ENCODE measurements at regions not wholly inside any gene's neighbourhood (a gene's known extent, or its start where the extent isn't known, plus 50 kb on each side); places are given as distances from the start of the nearest gene placed in this dataset.

GRCh38 chr2:104658144-104658835 is 195.6 kb upstream of the POU3F3 start:
- Histone ChIP-seq H2BK120ac (ENCODE audit: low read depth, low read length, poor library complexity, severe bottlenecking) (no peak overlapping the region), H3K23ac (ENCODE audit: insufficient read length, low read depth, low read length) (no peak overlapping the region), H3K79me1 (ENCODE audit: insufficient read depth, low read depth, low read length, poor library complexity, severe bottlenecking) (no peaks in the 10 kb centered on the region), H3K4me1 (ENCODE audit: insufficient read depth, low read length) (peaks cover 10% of the 10 kb centered on the region; the same call in 1 of the 2 replicates), H2AK5ac (ENCODE audit: insufficient read length, low read length) (no peak overlapping the region), H4K5ac (ENCODE audit: insufficient read length, low read depth, low read length) (no peak overlapping the region), H4K8ac (replicated peaks; ENCODE audit: insufficient read length, low read depth, low read length) (no peak overlapping the region), H3K4ac (ENCODE audit: low read depth, low read length) (no peak overlapping the region), H3K9ac (ENCODE audit: extremely low read depth, insufficient read length, low read length) (no peak overlapping the region), H2BK15ac (ENCODE audit: low read depth, low read length) (no peak overlapping the region), H3K27ac (ENCODE audit: insufficient read length, low read depth, low read length) (no peak overlapping the region), H3K23me2 (ENCODE audit: insufficient read length, low read depth, low read length, poor library complexity, severe bottlenecking) (peaks cover 8% of the 10 kb centered on the region), H3K79me2 (ENCODE audit: insufficient read depth, low read length) (no peaks in the 10 kb centered on the region), H4K20me1 (ENCODE audit: control insufficient read depth, insufficient read depth, insufficient read length) (no peaks in the 10 kb centered on the region), H3K18ac (ENCODE audit: insufficient read length, low read depth, low read length) (peak overlapping the region; percentile 12), H3T11ph (ENCODE audit: low read length) (no peak overlapping the region), H2BK5ac (ENCODE audit: insufficient read length, low read length) (no peak overlapping the region), H2BK12ac (ENCODE audit: insufficient read length, low read depth, low read length) (no peak overlapping the region), H2BK20ac (ENCODE audit: low read depth, low read length, poor library complexity, severe bottlenecking) (no peak overlapping the region), H3K4me2 (ENCODE audit: insufficient read depth, insufficient read length, low read length) (peak overlapping the region; percentile 71), H3K14ac (ENCODE audit: insufficient read depth, low read length) (no peak overlapping the region), H2AFZ (ENCODE audit: low read length) (no peak overlapping the region), H4K91ac (ENCODE audit: insufficient read length, low read depth, low read length) (no peak overlapping the region), H3K27me3 (ENCODE audit: insufficient read depth, low read length) (no peaks in the 10 kb centered on the region; the same call in 1 of the 2 replicates), H3K56ac (ENCODE audit: insufficient read length, low read depth, low read length) (no peak overlapping the region), H3K9me3 (ENCODE audit: control insufficient read depth, low read depth, low read length) (no peaks in the 10 kb centered on the region)
- peaks cover 31 to 35% of the 10 kb centered on the region in 2 experiments for H3K4me1 Mint-ChIP-seq
- H3K27me3 Mint-ChIP-seq (ENCODE audit: low read depth) = peaks cover 32% of the 10 kb centered on the region
- no peak for TF ChIP-seq CTCF (conservative IDR thresholded peaks at IDR 0.05)
- no peaks in the 10 kb centered on the region for H3K36me3 Mint-ChIP-seq (ENCODE audit: insufficient read depth in 1 of 3, low read depth in 3 of 3)
- no CpG with 5 or more reads among the region's 19 CpGs for WGBS (ENCODE audit: extremely low coverage, insufficient read length, low lambda C conversion rate)
- DNase-seq = peak; percentile 75
- H3K27ac Mint-ChIP-seq = no peak overlapping the region
- H3K9me3 Mint-ChIP-seq = no peaks in the 10 kb centered on the region
- peak overlapping the region; percentile 59 to 68 for H3K4me3 Mint-ChIP-seq

All from H9 (cell line).